DMS114 treated with DMSO at 0.1 percent for 48 hours (cell line): ENCODE measurements at regions not wholly inside any gene's neighbourhood (a gene's known extent, or its start where the extent isn't known, plus 50 kb on each side); places are given as distances from the start of the nearest gene placed in this dataset.

Experiments used
- DNase-seq: peaks from one replicate; lab custom pipeline; 2025; ENCODE audit not compliant: unreplicated experiment; lab: John Stamatoyannopoulos, UW

- DNase-seq = no peak
Observed at GRCh38 chr16:85335584-85336491, 223.6 kb upstream of the CIBAR2 start.

GRCh38 chr16:85337910-85338637 is 225.8 kb upstream of the CIBAR2 start:
- no peak for DNase-seq

GRCh38 chr16:85338638-85338982 is 226.3 kb upstream of the CIBAR2 start:
- DNase-seq = no peak

GRCh38 chr16:85338989-85339685 is 226.9 kb upstream of the CIBAR2 start:
- no peak for DNase-seq

- no peak for DNase-seq
Observed at GRCh38 chr16:85341972-85342695, 229.9 kb upstream of the CIBAR2 start.

- DNase-seq = no peak
Observed at GRCh38 chr16:85344502-85345128, 232.3 kb upstream of the CIBAR2 start.

- no peak for DNase-seq
Observed at GRCh38 chr16:85345129-85345639, 232.9 kb upstream of the CIBAR2 start.

GRCh38 chr16:85346404-85347212 is 234.3 kb upstream of the CIBAR2 start:
- no peak for DNase-seq

- DNase-seq = no peak
Observed at GRCh38 chr16:85347213-85347591, 234.9 kb upstream of the CIBAR2 start.

GRCh38 chr16:85348065-85348840 is 236.0 kb upstream of the CIBAR2 start:
- DNase-seq = no peak

- no peak for DNase-seq
Observed at GRCh38 chr16:85348911-85349334, 236.7 kb upstream of the CIBAR2 start.

- no peak for DNase-seq
Observed at GRCh38 chr16:85349365-85350145, 237.3 kb upstream of the CIBAR2 start.

- no peak for DNase-seq
Observed at GRCh38 chr16:85350146-85350728, 238.0 kb upstream of the CIBAR2 start.

- no peak for DNase-seq
Observed at GRCh38 chr16:85350973-85351372, 238.7 kb upstream of the CIBAR2 start.

GRCh38 chr16:85353013-85353412 is 240.7 kb upstream of the CIBAR2 start:
- no peak for DNase-seq

GRCh38 chr16:85353839-85354685 is 241.8 kb upstream of the CIBAR2 start:
- DNase-seq = no peak
